H9 (cell line): ENCODE measurements at regions not wholly inside any gene's neighbourhood (a gene's known extent, or its start where the extent isn't known, plus 50 kb on each side); places are given as distances from the start of the nearest gene placed in this dataset.

Source experiments
- DNase-seq: peaks from one replicate; pipeline ENCODE4 v3.0.0-alpha.2; 2017
- H2AFZ ChIP-seq: one replicate; pipeline ENCODE4 v1.6.1; 2013; ENCODE audit warnings: mild to moderate bottlenecking, low read length, control low read depth, moderate library complexity
- H2AK5ac ChIP-seq: 2 replicates; pipeline ENCODE4 v1.6.1; 2013; ENCODE audit warnings: low read length, control low read depth, mixed read lengths; ENCODE audit not compliant: insufficient read length
- H2BK120ac ChIP-seq: one replicate; pipeline ENCODE4 v1.6.1; 2013; ENCODE audit warnings: low read depth, mild to moderate bottlenecking, low read length, control low read depth, inconsistent platforms; ENCODE audit not compliant: poor library complexity, severe bottlenecking
- H2BK12ac ChIP-seq: 2 replicates; pipeline ENCODE4 v1.6.1; 2013; ENCODE audit warnings: low read length, control low read depth, mixed read lengths, low read depth; ENCODE audit not compliant: insufficient read length
- H2BK15ac ChIP-seq: 2 replicates; pipeline ENCODE4 v1.6.1; 2013; ENCODE audit warnings: low read depth, low read length, control low read depth
- H2BK20ac ChIP-seq: one replicate; pipeline ENCODE4 v1.6.1; 2013; ENCODE audit warnings: low read depth, mild to moderate bottlenecking, low read length, control low read depth, inconsistent platforms; ENCODE audit not compliant: poor library complexity, severe bottlenecking
- H2BK5ac ChIP-seq: 2 replicates; pipeline ENCODE4 v1.6.1; 2013; ENCODE audit warnings: low read length, control low read depth, mixed read lengths; ENCODE audit not compliant: insufficient read length
- H3K14ac ChIP-seq: 2 replicates; pipeline ENCODE4 v1.6.1; 2013; ENCODE audit warnings: low read length, control low read depth; ENCODE audit not compliant: insufficient read depth
- H3K18ac ChIP-seq: 2 replicates; pipeline ENCODE4 v1.6.1; 2013; ENCODE audit warnings: low read depth, mild to moderate bottlenecking, mixed read lengths, low read length, control low read depth; ENCODE audit not compliant: insufficient read length
- H3K23ac ChIP-seq: 2 replicates; pipeline ENCODE4 v1.6.1; 2013; ENCODE audit warnings: low read length, control low read depth, mixed read lengths, low read depth; ENCODE audit not compliant: insufficient read length
- H3K23me2 ChIP-seq: 2 replicates; pipeline ENCODE4 v1.6.1; 2013; ENCODE audit warnings: low read depth, mild to moderate bottlenecking, mixed read lengths, low read length, control low read depth; ENCODE audit not compliant: insufficient read length, poor library complexity, severe bottlenecking
- H3K27ac ChIP-seq: 2 replicates; pipeline ENCODE4 v1.5.1; 2013; ENCODE audit warnings: low read length, control low read depth, mixed read lengths, low read depth; ENCODE audit not compliant: insufficient read length
- H3K27me3 ChIP-seq: 2 replicates; pipeline ENCODE4 v1.6.1; 2013; ENCODE audit warnings: low read length, control low read depth, inconsistent platforms; ENCODE audit not compliant: insufficient read depth
- H3K4ac ChIP-seq: 2 replicates; pipeline ENCODE4 v1.6.1; 2013; ENCODE audit warnings: low read depth, mild to moderate bottlenecking, control low read depth, inconsistent platforms, low read length, moderate library complexity
- H3K4me1 ChIP-seq: 2 replicates; pipeline ENCODE4 v1.6.1; 2013; ENCODE audit warnings: low read length, control low read depth, inconsistent platforms; ENCODE audit not compliant: insufficient read depth
- H3K4me2 ChIP-seq: 2 replicates; pipeline ENCODE4 v1.6.1; 2013; ENCODE audit warnings: low read length, control low read depth, mixed read lengths; ENCODE audit not compliant: insufficient read length, insufficient read depth
- H3K56ac ChIP-seq: 2 replicates; pipeline ENCODE4 v1.6.1; 2013; ENCODE audit warnings: low read depth, mild to moderate bottlenecking, mixed read lengths, low read length, control low read depth; ENCODE audit not compliant: insufficient read length
- H3K79me1 ChIP-seq: 2 replicates; pipeline ENCODE4 v1.6.1; 2013; ENCODE audit warnings: low read depth, mild to moderate bottlenecking, moderate library complexity, low read length, control low read depth, inconsistent platforms; ENCODE audit not compliant: insufficient read depth, poor library complexity, severe bottlenecking
- H3K79me2 ChIP-seq: 2 replicates; pipeline ENCODE4 v1.6.1; 2013; ENCODE audit warnings: low read length, control low read depth, inconsistent platforms; ENCODE audit not compliant: insufficient read depth
- H3K9ac ChIP-seq: 2 replicates; pipeline ENCODE4 v1.6.1; 2013; ENCODE audit warnings: low read length, control low read depth, mixed read lengths; ENCODE audit not compliant: insufficient read length; ENCODE audit errors: extremely low read depth
- H3K9me3 ChIP-seq: one replicate; pipeline ENCODE4 v1.6.1; 2013; ENCODE audit warnings: low read depth, low read length, inconsistent platforms; ENCODE audit not compliant: control insufficient read depth
- H3T11ph ChIP-seq: one replicate; pipeline ENCODE4 v1.6.1; 2013; ENCODE audit warnings: mild to moderate bottlenecking, low read length, control low read depth, inconsistent platforms
- H4K20me1 ChIP-seq: one replicate; pipeline ENCODE4 v1.6.1; 2013; ENCODE audit not compliant: control insufficient read depth, insufficient read length, insufficient read depth
- H4K5ac ChIP-seq: 2 replicates; pipeline ENCODE4 v1.6.1; 2013; ENCODE audit warnings: low read depth, mild to moderate bottlenecking, mixed read lengths, low read length, control low read depth; ENCODE audit not compliant: insufficient read length
- H4K8ac ChIP-seq: replicated peaks from 2 replicates; pipeline ENCODE4 v1.6.1; 2013; ENCODE audit warnings: low read length, control low read depth, mixed read lengths, low read depth; ENCODE audit not compliant: insufficient read length
- H4K91ac ChIP-seq: 2 replicates; pipeline ENCODE4 v1.6.1; 2013; ENCODE audit warnings: low read depth, mild to moderate bottlenecking, moderate library complexity, mixed read lengths, low read length, control low read depth; ENCODE audit not compliant: insufficient read length
- H3K27ac Mint-ChIP-seq, 3 experiments: 2 replicates in 2 of 3; 3 replicates in 1 of 3; pipeline ENCODE4 v1.8.0; 2020 to 2021; ENCODE audit warnings: mixed read lengths in 3 of 3, mild to moderate bottlenecking in 1 of 3, moderate library complexity in 1 of 3
- H3K27me3 Mint-ChIP-seq: 2 replicates; pipeline ENCODE4 v1.8.0; 2021; ENCODE audit warnings: low read depth, mild to moderate bottlenecking, moderate library complexity, mixed read lengths
- H3K36me3 Mint-ChIP-seq, 3 experiments: 2 replicates in 2 of 3; 3 replicates in 1 of 3; pipeline ENCODE4 v1.8.0; 2020 to 2021; ENCODE audit warnings: low read depth in 3 of 3, mixed read lengths in 3 of 3; ENCODE audit not compliant: insufficient read depth in 1 of 3
- H3K4me1 Mint-ChIP-seq, 2 experiments: 2 replicates each; pipeline ENCODE4 v1.8.0; 2020; ENCODE audit warnings: mixed read lengths in 2 of 2
- H3K4me3 Mint-ChIP-seq, 2 experiments: 2 replicates in 1 of 2; 3 replicates in 1 of 2; pipeline ENCODE4 v1.8.0; 2020 to 2021; ENCODE audit warnings: mild to moderate bottlenecking in 2 of 2, mixed read lengths in 2 of 2, moderate library complexity in 1 of 2
- H3K9me3 Mint-ChIP-seq, 2 experiments: 2 replicates in 1 of 2; 3 replicates in 1 of 2; pipeline ENCODE4 v1.8.0; 2020; ENCODE audit warnings: mild to moderate bottlenecking in 2 of 2, mixed read lengths in 2 of 2, moderate library complexity in 1 of 2
- WGBS: extraction: QIAGEN DNeasy Blood & Tissue Kit; methylation state at CpG from one replicate; pipeline ENCODE4 v1.1.7; 2013; ENCODE audit warnings: missing lambda C conversion rate, low lambda C conversion rate, mixed read lengths; ENCODE audit not compliant: insufficient read length; ENCODE audit errors: extremely low coverage; 5-methylcytosine and 5-hydroxymethylcytosine counted together
- TF ChIP-seq, protein P1 (sequence below): fragments of 200-600 bp; sonication (generic); conservative IDR thresholded peaks from 3 replicates; pipeline ENCODE4 v1.8.0; 2021; ENCODE audit warnings: antibody characterized with exemption, mild to moderate bottlenecking

DNA sequence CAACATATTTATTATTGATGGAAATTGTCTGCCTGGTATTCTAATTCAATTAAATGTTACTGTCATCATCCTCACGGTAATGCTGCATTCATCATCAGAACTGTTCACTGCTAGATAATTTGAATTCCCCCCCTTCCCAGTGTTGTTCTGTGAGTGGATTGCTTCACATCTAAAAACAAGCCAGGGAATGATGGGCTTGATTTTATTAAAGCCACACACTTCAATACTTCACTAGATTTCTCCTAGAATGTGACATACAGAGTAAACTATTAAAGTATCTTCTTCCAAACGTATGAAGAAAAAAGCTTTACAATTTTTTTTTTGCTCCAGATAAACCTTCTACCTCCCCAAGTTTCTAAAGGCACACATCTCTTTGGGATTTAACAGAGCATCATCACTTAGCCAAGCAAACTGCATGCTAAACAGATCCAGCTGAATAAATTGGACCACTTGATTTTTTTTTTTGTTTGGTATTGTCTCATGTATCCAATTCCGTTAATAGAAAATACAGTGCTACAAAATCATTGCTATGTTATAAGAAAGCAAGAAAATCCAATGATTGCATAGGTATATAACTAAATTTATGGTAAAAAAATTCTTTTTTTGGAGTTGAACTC, 692.4 kb downstream of the MTRR start:
- no peak overlapping the region for H3K23ac ChIP-seq
- H4K8ac ChIP-seq = no peak overlapping the region
- H3K18ac ChIP-seq = no peak overlapping the region
- H3K4ac ChIP-seq = no peak overlapping the region
- H3K27ac ChIP-seq = no peak overlapping the region
- no peak overlapping the region for H3K27ac Mint-ChIP-seq
- H3K79me2 ChIP-seq = no peaks in the 10 kb centered on the region
- no peak overlapping the region for H3T11ph ChIP-seq
- no peak overlapping the region for H2BK12ac ChIP-seq
- TF ChIP-seq, protein P1, sequence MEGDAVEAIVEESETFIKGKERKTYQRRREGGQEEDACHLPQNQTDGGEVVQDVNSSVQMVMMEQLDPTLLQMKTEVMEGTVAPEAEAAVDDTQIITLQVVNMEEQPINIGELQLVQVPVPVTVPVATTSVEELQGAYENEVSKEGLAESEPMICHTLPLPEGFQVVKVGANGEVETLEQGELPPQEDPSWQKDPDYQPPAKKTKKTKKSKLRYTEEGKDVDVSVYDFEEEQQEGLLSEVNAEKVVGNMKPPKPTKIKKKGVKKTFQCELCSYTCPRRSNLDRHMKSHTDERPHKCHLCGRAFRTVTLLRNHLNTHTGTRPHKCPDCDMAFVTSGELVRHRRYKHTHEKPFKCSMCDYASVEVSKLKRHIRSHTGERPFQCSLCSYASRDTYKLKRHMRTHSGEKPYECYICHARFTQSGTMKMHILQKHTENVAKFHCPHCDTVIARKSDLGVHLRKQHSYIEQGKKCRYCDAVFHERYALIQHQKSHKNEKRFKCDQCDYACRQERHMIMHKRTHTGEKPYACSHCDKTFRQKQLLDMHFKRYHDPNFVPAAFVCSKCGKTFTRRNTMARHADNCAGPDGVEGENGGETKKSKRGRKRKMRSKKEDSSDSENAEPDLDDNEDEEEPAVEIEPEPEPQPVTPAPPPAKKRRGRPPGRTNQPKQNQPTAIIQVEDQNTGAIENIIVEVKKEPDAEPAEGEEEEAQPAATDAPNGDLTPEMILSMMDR = no peak
- no peak overlapping the region for H2BK5ac ChIP-seq
- no peaks in the 10 kb centered on the region for H3K23me2 ChIP-seq
- no peaks in the 10 kb centered on the region for H3K27me3 ChIP-seq
- no peaks in the 10 kb centered on the region for H3K79me1 ChIP-seq
- no peaks in the 10 kb centered on the region for H3K9me3 ChIP-seq
- peaks cover 0 to 2% of the 10 kb centered on the region in 2 experiments; a peak in 1 of 4 replicates for H3K4me1 Mint-ChIP-seq
- no peak overlapping the region for H3K9ac ChIP-seq
- H2AK5ac ChIP-seq = no peak overlapping the region
- H3K14ac ChIP-seq = no peak overlapping the region
- WGBS = no CpG with 5 or more reads among the region's 3 CpGs
- H3K4me1 ChIP-seq = no peaks in the 10 kb centered on the region; the same call in 1 of the 2 replicates
- no peak overlapping the region for H2AFZ ChIP-seq
- no peak for DNase-seq
- no peak overlapping the region for H3K4me3 Mint-ChIP-seq
- no peak overlapping the region for H3K56ac ChIP-seq
- H4K91ac ChIP-seq = no peak overlapping the region
- no peaks in the 10 kb centered on the region for H3K27me3 Mint-ChIP-seq
- H3K36me3 Mint-ChIP-seq = peaks cover 0 to under 1% (median 0%) of the 10 kb centered on the region in 3 experiments; a peak in 1 of 7 replicates
- 0 out of 5 replicates have a peak, but pooled peaks cover 0 to under 1% of the 10 kb centered on the region in 2 experiments for H3K9me3 Mint-ChIP-seq
- H2BK20ac ChIP-seq = no peak overlapping the region
- H2BK120ac ChIP-seq = no peak overlapping the region
- H3K4me2 ChIP-seq = no peak overlapping the region
- H2BK15ac ChIP-seq = no peak overlapping the region
- H4K5ac ChIP-seq = no peak overlapping the region
- H4K20me1 ChIP-seq = no peaks in the 10 kb centered on the region
